Caco-2 (cell line): ENCODE measurements at regions not wholly inside any gene's neighbourhood (a gene's known extent, or its start where the extent isn't known, plus 50 kb on each side); places are given as distances from the start of the nearest gene placed in this dataset.
"Not testable (repeated sequence)": the region's sequence is repeated elsewhere in the genome, so short reads cannot be mapped to it uniquely, and the experiment has no call there.

Experiments
- BruUV-seq: library from RNA; stranded (reverse); fragments of 400-500 nt; replicated peaks from 2 replicates; lab custom pipeline; 2021; lab: Mats Ljungman, UMichigan
- CTCF ChIA-PET: fragments of 300-600 bp; sonication (Branson Sonifier 250); formaldehyde crosslinking; loops from one replicate; lab custom pipeline; 2022; ENCODE audit warnings: antibody characterized with exemption; lab: Charles Lee
- POLR2A ChIA-PET: fragments of 300-600 bp; sonication (Branson Sonifier 250); formaldehyde crosslinking; loops from one replicate; lab custom pipeline; 2022; ENCODE audit warnings: antibody characterized with exemption; lab: Charles Lee
- DNase-seq, 2 experiments: peaks; one replicate each; pipeline versions ENCODE4 v3.0.0 to v3.0.0-alpha.2; 2020 to 2022
- H3K27me3 ChIP-seq: replicated peaks from 2 replicates; pipeline ENCODE4 v1.6.0; 2011; ENCODE audit warnings: low read length; ENCODE audit not compliant: control insufficient read depth, insufficient read depth
- H3K36me3 ChIP-seq: 2 replicates; pipeline ENCODE4 v1.5.1; 2011; ENCODE audit warnings: low read length; ENCODE audit not compliant: control insufficient read depth, insufficient read depth
- H3K4me1 ChIP-seq: fragments of 250-450 bp; sonication (Bioruptor Pico); 2 replicates; pipeline ENCODE4 v1.5.1; 2020; ENCODE audit warnings: mild to moderate bottlenecking
- H3K4me3 ChIP-seq: 2 replicates; pipeline ENCODE4 v1.5.1; 2011; ENCODE audit warnings: low read depth, mild to moderate bottlenecking, control low read depth, low read length
- H3K9me3 ChIP-seq: fragments of 250-450 bp; sonication (Bioruptor Pico); 2 replicates; pipeline ENCODE4 v1.5.1; 2020; ENCODE audit warnings: mild to moderate bottlenecking, moderate library complexity
- H3K27ac Mint-ChIP-seq: one replicate; pipeline ENCODE4 v1.8.0; 2022; ENCODE audit warnings: mixed read lengths; ENCODE audit not compliant: unreplicated experiment
- H3K27me3 Mint-ChIP-seq: one replicate; pipeline ENCODE4 v1.8.0; 2022; ENCODE audit warnings: mixed read lengths; ENCODE audit not compliant: insufficient read depth, unreplicated experiment
- H3K36me3 Mint-ChIP-seq: one replicate; pipeline ENCODE4 v1.8.0; 2022; ENCODE audit warnings: mild to moderate bottlenecking, mixed read lengths; ENCODE audit not compliant: insufficient read depth, unreplicated experiment
- H3K4me1 Mint-ChIP-seq: one replicate; pipeline ENCODE4 v1.8.0; 2022; ENCODE audit warnings: low read depth, mixed read lengths; ENCODE audit not compliant: unreplicated experiment
- H3K4me3 Mint-ChIP-seq: one replicate; pipeline ENCODE4 v1.8.0; 2022; ENCODE audit warnings: mild to moderate bottlenecking, moderate library complexity, mixed read lengths; ENCODE audit not compliant: unreplicated experiment
- H3K9me3 Mint-ChIP-seq: one replicate; pipeline ENCODE4 v1.8.0; 2022; ENCODE audit warnings: mixed read lengths; ENCODE audit not compliant: unreplicated experiment
- intact Hi-C: fragments of 100-400 bp; cut with micrococcal nuclease; formaldehyde crosslinking; loops from one replicate; pipeline ENCODE4 v1.10.0; 2022; ENCODE audit not compliant: unreplicated experiment
- TF ChIP-seq, protein P1 (sequence below), 2 experiments: fragments of 200-600 bp in 1 of 2; IDR thresholded peaks; 1 replicate in 1 of 2; 2 replicates in 1 of 2; pipeline versions ENCODE4 v1.5.1 to v1.8.0; 2011 to 2022; ENCODE audit warnings: antibody characterized with exemption in 1 of 2, control low read depth in 1 of 2, inconsistent platforms in 1 of 2, low read depth in 1 of 2, low read length in 1 of 2, mild to moderate bottlenecking in 1 of 2, moderate library complexity in 1 of 2; ENCODE audit not compliant: insufficient read depth in 1 of 2, severe bottlenecking in 1 of 2, unreplicated experiment in 1 of 2

- no TSS peak for BruUV-seq
- TF ChIP-seq, protein P1, sequence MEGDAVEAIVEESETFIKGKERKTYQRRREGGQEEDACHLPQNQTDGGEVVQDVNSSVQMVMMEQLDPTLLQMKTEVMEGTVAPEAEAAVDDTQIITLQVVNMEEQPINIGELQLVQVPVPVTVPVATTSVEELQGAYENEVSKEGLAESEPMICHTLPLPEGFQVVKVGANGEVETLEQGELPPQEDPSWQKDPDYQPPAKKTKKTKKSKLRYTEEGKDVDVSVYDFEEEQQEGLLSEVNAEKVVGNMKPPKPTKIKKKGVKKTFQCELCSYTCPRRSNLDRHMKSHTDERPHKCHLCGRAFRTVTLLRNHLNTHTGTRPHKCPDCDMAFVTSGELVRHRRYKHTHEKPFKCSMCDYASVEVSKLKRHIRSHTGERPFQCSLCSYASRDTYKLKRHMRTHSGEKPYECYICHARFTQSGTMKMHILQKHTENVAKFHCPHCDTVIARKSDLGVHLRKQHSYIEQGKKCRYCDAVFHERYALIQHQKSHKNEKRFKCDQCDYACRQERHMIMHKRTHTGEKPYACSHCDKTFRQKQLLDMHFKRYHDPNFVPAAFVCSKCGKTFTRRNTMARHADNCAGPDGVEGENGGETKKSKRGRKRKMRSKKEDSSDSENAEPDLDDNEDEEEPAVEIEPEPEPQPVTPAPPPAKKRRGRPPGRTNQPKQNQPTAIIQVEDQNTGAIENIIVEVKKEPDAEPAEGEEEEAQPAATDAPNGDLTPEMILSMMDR (IDR thresholded peaks at IDR 0.05; ENCODE audit: insufficient read depth in 1 of 2, low read depth in 1 of 2, low read length in 1 of 2, severe bottlenecking in 1 of 2, unreplicated experiment in 1 of 2), result no peak
- Histone ChIP-seq H3K36me3 (no peaks in the 10 kb centered on the region), H3K9me3 (no peaks in the 10 kb centered on the region), H3K4me1 (no peaks in the 10 kb centered on the region), H3K4me3 (no peak overlapping the region), H3K27me3 (no peaks in the 10 kb centered on the region)
- Mint-ChIP-seq H3K9me3 (peaks cover 9% of the 10 kb centered on the region), H3K4me1 (no peaks in the 10 kb centered on the region), H3K4me3 (no peak overlapping the region), H3K27ac (no peak overlapping the region), H3K36me3 (no peaks in the 10 kb centered on the region), H3K27me3 (peaks cover 3% of the 10 kb centered on the region)
- no peak for DNase-seq
- POLR2A ChIA-PET, result no interaction called here
- CTCF ChIA-PET, result no interaction called here
- intact Hi-C loops, result no loop called here
Observed at GRCh38 chrX:75957107-75957610, 172.1 kb upstream of the MAGEE2 start.

- POLR2A ChIA-PET, H3K27me3 ChIP-seq, H3K4me1 ChIP-seq, H3K27me3 Mint-ChIP-seq, CTCF ChIA-PET, H3K36me3 ChIP-seq, intact Hi-C loops, BruUV-seq, H3K4me1 Mint-ChIP-seq, H3K36me3 Mint-ChIP-seq, H3K9me3 Mint-ChIP-seq, DNase-seq, H3K9me3 ChIP-seq, H3K27ac Mint-ChIP-seq, H3K4me3 Mint-ChIP-seq, H3K4me3 ChIP-seq: not testable (repeated sequence)
Observed at GRCh38 chrX:75961321-75961720, 176.3 kb upstream of the MAGEE2 start.

DNA sequence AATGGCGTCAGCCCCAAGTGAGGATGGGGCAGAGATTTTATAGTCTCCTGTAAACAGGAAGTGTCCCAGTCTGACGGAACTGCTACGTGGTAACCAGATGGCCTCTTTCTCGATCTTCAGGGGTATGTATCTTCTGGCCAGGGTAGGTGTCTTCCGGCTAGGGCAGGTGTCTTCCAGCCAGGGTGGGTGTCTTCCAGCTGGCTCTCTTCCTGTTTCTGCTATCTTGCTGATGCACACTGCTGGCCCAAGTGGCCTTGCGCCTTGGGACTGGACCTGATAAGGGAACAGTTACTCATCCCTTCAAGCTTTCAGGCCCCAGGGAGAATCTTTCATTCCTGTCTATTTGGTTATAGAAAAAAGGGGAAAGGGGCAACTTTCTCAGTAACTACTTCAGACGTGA, 178.7 kb upstream of the MAGEE2 start:
- Histone ChIP-seq H3K36me3 (no peaks in the 10 kb centered on the region), H3K4me1 (no peaks in the 10 kb centered on the region), H3K4me3 (no peak overlapping the region), H3K27me3 (no peaks in the 10 kb centered on the region), H3K9me3 (no peaks in the 10 kb centered on the region)
- Mint-ChIP-seq H3K27me3 (no peaks in the 10 kb centered on the region), H3K27ac (no peak overlapping the region), H3K36me3 (no peaks in the 10 kb centered on the region), H3K4me1 (no peaks in the 10 kb centered on the region), H3K4me3 (no peak overlapping the region), H3K9me3 (no peaks in the 10 kb centered on the region)
- DNase-seq, result no peak
- TF ChIP-seq, protein P1 (IDR thresholded peaks at IDR 0.05; ENCODE audit: insufficient read depth in 1 of 2, low read depth in 1 of 2, low read length in 1 of 2, severe bottlenecking in 1 of 2, unreplicated experiment in 1 of 2), result no peak
- CTCF ChIA-PET, result interaction anchor here (0.5 kb wide), 1 partner anchor 468 kb away, joined by 3 read pairs; no protein-coding TSS in a partner anchor
- POLR2A ChIA-PET, result no interaction called here
- BruUV-seq, result no TSS peak
- intact Hi-C loops, result no loop called here
